Caco-2 (cell line): ENCODE measurements at regions not wholly inside any gene's neighbourhood (a gene's known extent, or its start where the extent isn't known, plus 50 kb on each side); places are given as distances from the start of the nearest gene placed in this dataset.

Experiments
- BruUV-seq: library from RNA; stranded (reverse); fragments of 400-500 nt; replicated peaks from 2 replicates; lab custom pipeline; 2021; lab: Mats Ljungman, UMichigan
- CTCF ChIA-PET: fragments of 300-600 bp; sonication (Branson Sonifier 250); formaldehyde crosslinking; loops from one replicate; lab custom pipeline; 2022; ENCODE audit warnings: antibody characterized with exemption; lab: Charles Lee
- POLR2A ChIA-PET: fragments of 300-600 bp; sonication (Branson Sonifier 250); formaldehyde crosslinking; loops from one replicate; lab custom pipeline; 2022; ENCODE audit warnings: antibody characterized with exemption; lab: Charles Lee
- DNase-seq, 2 experiments: peaks; one replicate each; pipeline versions ENCODE4 v3.0.0 to v3.0.0-alpha.2; 2020 to 2022
- H3K27me3 ChIP-seq: replicated peaks from 2 replicates; pipeline ENCODE4 v1.6.0; 2011; ENCODE audit warnings: low read length; ENCODE audit not compliant: control insufficient read depth, insufficient read depth
- H3K36me3 ChIP-seq: 2 replicates; pipeline ENCODE4 v1.5.1; 2011; ENCODE audit warnings: low read length; ENCODE audit not compliant: control insufficient read depth, insufficient read depth
- H3K4me1 ChIP-seq: fragments of 250-450 bp; sonication (Bioruptor Pico); 2 replicates; pipeline ENCODE4 v1.5.1; 2020; ENCODE audit warnings: mild to moderate bottlenecking
- H3K4me3 ChIP-seq: 2 replicates; pipeline ENCODE4 v1.5.1; 2011; ENCODE audit warnings: low read depth, mild to moderate bottlenecking, control low read depth, low read length
- H3K9me3 ChIP-seq: fragments of 250-450 bp; sonication (Bioruptor Pico); 2 replicates; pipeline ENCODE4 v1.5.1; 2020; ENCODE audit warnings: mild to moderate bottlenecking, moderate library complexity
- H3K27ac Mint-ChIP-seq: one replicate; pipeline ENCODE4 v1.8.0; 2022; ENCODE audit warnings: mixed read lengths; ENCODE audit not compliant: unreplicated experiment
- H3K27me3 Mint-ChIP-seq: one replicate; pipeline ENCODE4 v1.8.0; 2022; ENCODE audit warnings: mixed read lengths; ENCODE audit not compliant: insufficient read depth, unreplicated experiment
- H3K36me3 Mint-ChIP-seq: one replicate; pipeline ENCODE4 v1.8.0; 2022; ENCODE audit warnings: mild to moderate bottlenecking, mixed read lengths; ENCODE audit not compliant: insufficient read depth, unreplicated experiment
- H3K4me1 Mint-ChIP-seq: one replicate; pipeline ENCODE4 v1.8.0; 2022; ENCODE audit warnings: low read depth, mixed read lengths; ENCODE audit not compliant: unreplicated experiment
- H3K4me3 Mint-ChIP-seq: one replicate; pipeline ENCODE4 v1.8.0; 2022; ENCODE audit warnings: mild to moderate bottlenecking, moderate library complexity, mixed read lengths; ENCODE audit not compliant: unreplicated experiment
- H3K9me3 Mint-ChIP-seq: one replicate; pipeline ENCODE4 v1.8.0; 2022; ENCODE audit warnings: mixed read lengths; ENCODE audit not compliant: unreplicated experiment
- intact Hi-C: fragments of 100-400 bp; cut with micrococcal nuclease; formaldehyde crosslinking; loops from one replicate; pipeline ENCODE4 v1.10.0; 2022; ENCODE audit not compliant: unreplicated experiment
- TF ChIP-seq, protein P1 (sequence below), 2 experiments: fragments of 200-600 bp in 1 of 2; IDR thresholded peaks; 1 replicate in 1 of 2; 2 replicates in 1 of 2; pipeline versions ENCODE4 v1.5.1 to v1.8.0; 2011 to 2022; ENCODE audit warnings: antibody characterized with exemption in 1 of 2, control low read depth in 1 of 2, inconsistent platforms in 1 of 2, low read depth in 1 of 2, low read length in 1 of 2, mild to moderate bottlenecking in 1 of 2, moderate library complexity in 1 of 2; ENCODE audit not compliant: insufficient read depth in 1 of 2, severe bottlenecking in 1 of 2, unreplicated experiment in 1 of 2

DNA sequence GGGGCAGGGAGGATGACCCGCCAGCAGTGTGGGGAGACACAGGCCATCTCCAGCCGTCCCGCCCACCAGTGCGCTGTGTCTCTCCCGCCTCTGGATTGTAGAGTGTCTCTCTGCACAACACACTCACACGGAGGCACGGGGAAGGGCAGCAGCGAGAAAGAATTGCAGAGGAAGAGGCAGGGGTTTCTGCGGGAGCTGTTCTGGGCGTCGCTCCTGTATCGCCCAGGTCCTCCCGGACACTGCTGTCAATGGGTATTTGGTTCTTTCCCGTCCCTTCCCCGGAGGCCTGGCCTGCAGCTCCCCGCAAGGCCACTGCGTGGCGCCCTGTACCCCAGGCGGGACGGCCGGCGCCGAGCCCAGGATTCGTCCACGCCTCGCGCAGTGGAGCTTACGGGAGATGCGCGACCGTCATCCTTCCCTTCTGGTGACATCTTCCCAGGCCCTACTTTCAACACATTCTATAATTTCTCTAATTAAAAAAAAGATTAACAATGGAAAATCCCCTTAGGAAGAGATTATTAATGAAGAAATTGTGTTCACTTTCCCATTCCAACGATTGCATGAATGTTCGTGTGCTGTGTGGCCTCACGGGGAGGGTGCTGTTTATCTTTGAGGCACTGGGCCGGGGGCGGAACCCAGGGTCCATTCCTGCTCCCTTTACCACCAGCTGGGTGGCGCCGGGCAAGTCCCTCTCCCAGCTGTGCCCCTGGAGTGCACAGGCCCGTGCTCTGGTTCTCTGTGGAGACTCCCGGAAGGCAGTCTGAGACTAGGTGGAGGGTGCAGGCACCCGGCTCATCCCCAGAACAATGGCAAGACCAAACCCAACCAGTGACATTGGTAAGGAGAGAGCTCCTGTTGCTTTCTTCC lies 95.7 kb downstream of the CPZ start:
- Mint-ChIP-seq H3K4me1 (no peaks in the 10 kb centered on the region), H3K27ac (no peak overlapping the region), H3K4me3 (no peak overlapping the region), H3K36me3 (no peaks in the 10 kb centered on the region), H3K27me3 (peaks cover 32% of the 10 kb centered on the region), H3K9me3 (no peaks in the 10 kb centered on the region)
- POLR2A ChIA-PET = no interaction called here
- no TSS peak for BruUV-seq
- TF ChIP-seq, protein P1, sequence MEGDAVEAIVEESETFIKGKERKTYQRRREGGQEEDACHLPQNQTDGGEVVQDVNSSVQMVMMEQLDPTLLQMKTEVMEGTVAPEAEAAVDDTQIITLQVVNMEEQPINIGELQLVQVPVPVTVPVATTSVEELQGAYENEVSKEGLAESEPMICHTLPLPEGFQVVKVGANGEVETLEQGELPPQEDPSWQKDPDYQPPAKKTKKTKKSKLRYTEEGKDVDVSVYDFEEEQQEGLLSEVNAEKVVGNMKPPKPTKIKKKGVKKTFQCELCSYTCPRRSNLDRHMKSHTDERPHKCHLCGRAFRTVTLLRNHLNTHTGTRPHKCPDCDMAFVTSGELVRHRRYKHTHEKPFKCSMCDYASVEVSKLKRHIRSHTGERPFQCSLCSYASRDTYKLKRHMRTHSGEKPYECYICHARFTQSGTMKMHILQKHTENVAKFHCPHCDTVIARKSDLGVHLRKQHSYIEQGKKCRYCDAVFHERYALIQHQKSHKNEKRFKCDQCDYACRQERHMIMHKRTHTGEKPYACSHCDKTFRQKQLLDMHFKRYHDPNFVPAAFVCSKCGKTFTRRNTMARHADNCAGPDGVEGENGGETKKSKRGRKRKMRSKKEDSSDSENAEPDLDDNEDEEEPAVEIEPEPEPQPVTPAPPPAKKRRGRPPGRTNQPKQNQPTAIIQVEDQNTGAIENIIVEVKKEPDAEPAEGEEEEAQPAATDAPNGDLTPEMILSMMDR (IDR thresholded peaks at IDR 0.05; ENCODE audit: insufficient read depth in 1 of 2, low read depth in 1 of 2, low read length in 1 of 2, severe bottlenecking in 1 of 2, unreplicated experiment in 1 of 2) = peak in 1 of 2 experiments; percentile 48
- H3K4me1 ChIP-seq = no peaks in the 10 kb centered on the region
- CTCF ChIA-PET = interaction anchor here (1.1 kb wide), 1 partner anchor 85 kb away, joined by 3 read pairs; no protein-coding TSS in a partner anchor
- DNase-seq = peak in 1 of 2 experiments; percentile 33
- H3K36me3 ChIP-seq = no peaks in the 10 kb centered on the region
- H3K9me3 ChIP-seq = no peaks in the 10 kb centered on the region
- H3K4me3 ChIP-seq = no peak overlapping the region
- intact Hi-C loops = no loop called here
- no peaks in the 10 kb centered on the region for H3K27me3 ChIP-seq

DNA sequence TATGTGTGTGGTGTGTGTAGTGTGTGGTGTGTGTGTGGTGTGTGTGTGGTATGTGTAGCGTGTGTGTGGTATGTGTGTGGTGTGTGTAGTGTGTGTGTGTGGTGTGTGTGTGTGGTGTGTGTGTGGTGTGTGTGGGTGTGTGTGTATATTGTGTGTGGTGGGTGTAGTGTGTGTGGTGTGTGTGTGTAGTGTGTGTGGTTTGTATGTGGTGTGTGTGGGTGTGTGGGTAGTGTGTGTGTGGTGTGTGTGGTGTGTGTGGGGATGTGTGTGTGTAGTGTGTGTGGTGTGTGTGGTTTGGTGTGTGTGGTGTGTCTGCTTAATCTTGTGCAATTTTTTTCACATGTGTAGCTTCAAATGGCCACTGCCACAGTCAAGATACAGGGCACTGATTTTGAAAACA lies 94.5 kb downstream of the CPZ start:
- no TSS peak for BruUV-seq
- CTCF ChIA-PET = no interaction called here
- H3K9me3 ChIP-seq = no peaks in the 10 kb centered on the region
- Mint-ChIP-seq H3K27ac (no peak overlapping the region), H3K4me1 (no peaks in the 10 kb centered on the region), H3K36me3 (no peaks in the 10 kb centered on the region), H3K4me3 (no peak overlapping the region), H3K27me3 (peaks cover 29% of the 10 kb centered on the region), H3K9me3 (no peaks in the 10 kb centered on the region)
- no peaks in the 10 kb centered on the region for H3K4me1 ChIP-seq
- intact Hi-C loops = no loop called here
- TF ChIP-seq, protein P1 (IDR thresholded peaks at IDR 0.05; ENCODE audit: insufficient read depth in 1 of 2, low read depth in 1 of 2, low read length in 1 of 2, severe bottlenecking in 1 of 2, unreplicated experiment in 1 of 2) = no peak
- H3K4me3 ChIP-seq = no peak overlapping the region
- no peaks in the 10 kb centered on the region for H3K27me3 ChIP-seq
- no peaks in the 10 kb centered on the region for H3K36me3 ChIP-seq
- no peak for DNase-seq
- POLR2A ChIA-PET = no interaction called here

DNA sequence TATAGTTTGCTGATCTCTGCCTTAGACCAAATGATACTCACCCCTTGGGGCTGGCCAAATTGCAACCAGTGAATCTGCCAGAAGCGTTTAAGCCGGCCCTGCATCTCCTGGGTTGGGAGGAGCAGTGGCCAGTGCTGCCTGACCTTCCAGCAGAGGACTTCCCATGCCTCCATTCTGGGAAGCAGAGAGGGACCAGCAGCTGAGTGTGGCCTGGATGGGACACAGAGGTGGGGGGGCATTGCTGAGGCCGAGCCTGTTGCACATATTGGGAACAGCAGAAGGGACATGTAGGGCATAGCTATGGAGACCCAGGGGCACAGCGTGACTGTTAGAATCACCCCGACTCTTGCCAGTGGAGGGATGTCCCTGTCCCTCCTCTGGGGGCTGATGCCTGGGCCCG lies 93.3 kb downstream of the CPZ start:
- Histone ChIP-seq H3K4me3 (no peak overlapping the region), H3K27me3 (no peaks in the 10 kb centered on the region), H3K36me3 (no peaks in the 10 kb centered on the region), H3K4me1 (no peaks in the 10 kb centered on the region), H3K9me3 (no peaks in the 10 kb centered on the region)
- H3K27me3 Mint-ChIP-seq = peaks cover 29% of the 10 kb centered on the region
- H3K4me3 Mint-ChIP-seq = no peak overlapping the region
- ChIA-PET POLR2A (no interaction called here), CTCF (no interaction called here)
- BruUV-seq = no TSS peak
- H3K27ac Mint-ChIP-seq = no peak overlapping the region
- TF ChIP-seq, protein P1 (IDR thresholded peaks at IDR 0.05; ENCODE audit: insufficient read depth in 1 of 2, low read depth in 1 of 2, low read length in 1 of 2, severe bottlenecking in 1 of 2, unreplicated experiment in 1 of 2) = no peak
- H3K36me3 Mint-ChIP-seq = no peaks in the 10 kb centered on the region
- intact Hi-C loops = no loop called here
- H3K4me1 Mint-ChIP-seq = no peaks in the 10 kb centered on the region
- no peak for DNase-seq
- H3K9me3 Mint-ChIP-seq = no peaks in the 10 kb centered on the region
